NCI-H748 (cell line): ENCODE measurements at regions not wholly inside any gene's neighbourhood (a gene's known extent, or its start where the extent isn't known, plus 50 kb on each side); places are given as distances from the start of the nearest gene placed in this dataset.
A peak's percentile ranks its signal among the peaks of the same experiment; 100 is the strongest.

Source experiments
- DNase-seq: peaks from one replicate; lab custom pipeline; 2025; ENCODE audit not compliant: unreplicated experiment; lab: John Stamatoyannopoulos, UW

DNA sequence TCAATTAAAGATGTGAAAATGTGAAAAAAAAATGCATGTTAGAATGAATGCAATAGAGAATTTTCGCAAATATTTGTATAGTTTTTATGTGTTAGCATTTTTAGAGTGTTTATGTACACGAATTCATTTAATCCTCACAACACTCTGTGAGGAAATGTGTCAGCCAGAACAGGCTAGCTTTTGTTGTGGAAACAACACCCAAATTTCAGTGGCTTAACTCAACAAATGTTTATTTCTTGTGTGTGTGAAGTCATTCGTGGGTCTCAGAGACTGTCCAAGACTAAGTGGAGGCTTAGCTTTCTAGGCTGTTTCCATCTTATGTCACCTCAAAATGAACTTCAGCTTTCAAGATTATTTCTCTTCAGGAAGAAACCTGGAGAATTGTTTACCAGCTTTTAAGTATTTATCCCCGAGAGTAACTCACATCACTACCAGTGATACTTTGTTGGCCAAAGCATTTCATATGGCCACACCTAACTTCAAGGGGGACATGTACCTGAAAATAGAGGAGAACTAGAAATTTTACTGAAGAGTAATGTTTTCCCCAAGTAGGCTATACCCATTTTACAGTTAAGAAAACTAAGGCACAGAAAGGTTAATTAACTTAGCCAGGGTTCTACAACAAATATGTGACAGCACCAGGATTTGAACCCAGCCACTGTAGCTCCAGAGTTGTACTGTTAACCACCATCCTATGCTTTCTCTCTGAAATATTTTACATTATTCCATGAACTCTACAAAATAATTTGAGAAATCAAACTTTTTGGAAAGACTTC lies 306.1 kb downstream of the QKI start:
- no peak for DNase-seq

DNA sequence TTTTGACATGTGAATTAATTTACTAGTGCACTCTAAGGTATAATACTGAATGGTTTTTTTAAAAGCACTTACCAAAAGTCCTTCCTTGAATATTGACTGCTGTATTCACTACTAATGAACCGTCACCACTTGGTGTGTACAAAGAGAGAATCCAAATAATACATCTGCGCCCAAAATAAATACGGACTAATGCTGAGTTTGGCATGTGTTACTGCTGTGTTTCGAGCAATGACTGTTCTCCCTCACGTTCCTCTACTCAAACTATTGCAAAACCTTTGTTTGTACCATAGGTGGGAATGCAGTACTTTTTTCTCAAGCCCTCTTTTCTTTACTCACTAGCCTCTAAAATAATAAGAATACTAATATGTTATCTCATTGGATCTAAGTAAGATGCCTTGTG lies 305.5 kb downstream of the QKI start:
- DNase-seq, result peak; percentile 72

DNA sequence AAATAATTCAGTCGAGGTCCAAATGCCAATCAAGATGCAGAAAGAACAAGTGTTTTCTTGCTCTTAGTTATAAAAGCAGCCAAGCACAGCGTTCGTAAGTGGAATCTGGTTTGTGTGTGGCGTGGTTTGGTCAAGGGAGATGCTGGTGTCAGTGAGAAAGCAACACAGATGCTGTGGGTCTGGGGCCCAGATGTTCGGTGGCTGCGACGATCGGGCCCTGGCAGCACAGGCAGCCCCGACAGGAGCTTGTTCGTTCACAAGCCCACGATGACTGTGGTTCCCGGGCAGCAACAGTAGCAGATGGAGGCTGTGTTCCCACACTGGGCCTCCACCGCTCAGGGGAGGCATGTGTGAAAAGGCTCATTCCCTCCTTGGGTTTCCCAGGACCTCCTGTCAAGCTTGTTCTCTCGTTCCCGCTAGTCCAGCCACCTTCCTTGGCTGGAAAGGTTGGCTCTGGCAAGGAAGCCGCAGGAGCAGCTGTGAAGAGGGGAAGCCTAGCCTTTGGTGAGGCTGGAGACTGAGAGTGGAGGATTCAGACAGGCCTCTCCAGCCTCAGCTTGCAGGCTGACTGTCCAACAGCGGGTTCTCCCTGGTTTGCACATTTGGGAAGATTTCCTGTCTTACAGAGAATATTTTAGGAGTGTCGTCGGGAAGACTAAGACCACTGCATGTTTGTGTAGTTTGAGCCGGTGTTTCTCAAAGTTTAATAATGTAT lies 304.7 kb downstream of the QKI start:
- no peak for DNase-seq

DNA sequence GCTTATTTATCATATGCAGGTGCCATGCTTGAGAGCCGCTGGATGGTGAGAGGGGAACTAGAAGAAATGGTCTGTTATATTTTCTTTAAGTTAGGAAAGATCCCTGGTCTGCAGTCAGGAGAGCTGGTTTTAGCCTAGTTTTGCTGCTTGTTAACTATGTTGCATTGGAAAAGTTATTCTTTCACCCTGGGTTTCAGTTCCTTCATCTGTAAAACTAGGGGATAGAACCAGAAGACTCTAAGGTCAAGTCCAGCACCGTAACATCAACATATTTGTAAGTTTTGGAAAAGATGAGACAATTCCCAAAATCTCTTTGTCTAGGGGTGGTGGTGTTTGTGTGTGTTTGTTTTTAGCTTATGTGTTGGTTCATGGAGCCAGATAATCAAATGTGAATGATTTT lies 304.0 kb downstream of the QKI start:
- no peak for DNase-seq

DNA sequence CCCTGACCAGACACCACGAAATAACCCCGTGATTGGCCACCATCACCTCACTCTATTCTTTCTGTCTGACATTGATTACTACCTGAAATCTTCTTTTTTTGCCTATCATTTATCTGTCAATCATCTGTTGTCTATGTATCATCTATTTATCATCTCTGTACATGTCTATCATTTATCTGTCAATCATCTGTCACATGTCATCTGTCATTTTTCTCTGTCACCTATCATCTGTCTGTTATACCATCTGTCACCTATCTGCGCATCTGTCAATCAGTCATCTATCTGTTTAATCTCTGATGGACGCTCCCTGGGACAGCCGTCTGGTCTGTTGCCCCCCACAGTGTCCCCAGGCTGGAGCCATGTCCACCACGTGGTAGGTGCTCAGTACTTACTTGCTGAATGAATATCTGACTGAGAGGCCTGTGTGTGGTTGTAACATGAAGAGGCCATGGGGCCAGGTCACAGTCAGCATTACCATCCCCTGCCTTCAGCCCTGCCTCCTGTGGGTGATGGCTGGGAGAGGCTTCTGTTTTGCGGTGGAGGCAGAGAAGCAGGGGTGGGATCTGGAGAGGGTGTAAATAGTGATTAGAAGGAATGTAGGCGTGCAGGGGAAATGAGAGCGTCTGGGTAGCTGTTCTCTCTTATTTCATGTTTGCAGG lies 302.7 kb downstream of the QKI start:
- no peak for DNase-seq

DNA sequence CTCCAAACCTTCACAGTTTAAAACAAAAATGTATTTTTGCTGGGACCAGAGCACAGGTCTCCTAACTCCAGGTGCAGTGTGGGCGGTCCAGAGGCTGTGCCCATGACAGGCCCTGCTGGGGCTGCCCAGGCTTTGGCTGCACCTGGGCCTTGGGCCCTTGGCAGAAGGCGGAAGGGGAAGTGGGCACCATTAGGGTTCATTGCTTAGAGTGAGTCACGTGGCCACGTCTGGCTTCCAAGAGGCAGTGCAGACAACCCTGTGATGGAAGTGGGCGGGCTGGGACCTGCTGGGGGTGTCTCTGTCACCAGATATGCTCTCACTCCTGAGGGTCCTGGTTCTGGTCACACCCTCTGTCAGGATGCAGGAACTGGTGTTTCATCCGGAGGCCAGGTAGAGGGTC lies 302.2 kb downstream of the QKI start:
- no peak for DNase-seq

DNA sequence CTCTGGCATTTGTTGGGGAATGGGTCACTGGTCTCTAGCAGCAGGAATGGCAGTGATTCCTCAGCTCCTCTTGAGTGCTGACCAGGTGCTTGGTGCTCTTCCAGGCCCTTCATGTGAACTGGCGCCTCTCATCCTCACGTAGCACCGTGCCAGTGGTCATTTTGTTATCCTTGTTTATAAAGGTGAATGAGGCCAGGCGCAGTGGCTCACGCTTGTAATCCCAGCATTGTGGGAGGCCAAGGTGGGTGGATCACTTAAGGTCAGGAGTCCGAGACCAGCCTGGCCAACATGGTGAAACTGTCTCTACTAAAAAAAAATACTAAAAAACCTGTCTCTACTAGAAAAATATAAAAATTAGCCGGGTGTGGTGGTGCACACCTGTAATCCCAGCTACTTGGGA lies 301.3 kb downstream of the QKI start:
- no peak for DNase-seq

DNA sequence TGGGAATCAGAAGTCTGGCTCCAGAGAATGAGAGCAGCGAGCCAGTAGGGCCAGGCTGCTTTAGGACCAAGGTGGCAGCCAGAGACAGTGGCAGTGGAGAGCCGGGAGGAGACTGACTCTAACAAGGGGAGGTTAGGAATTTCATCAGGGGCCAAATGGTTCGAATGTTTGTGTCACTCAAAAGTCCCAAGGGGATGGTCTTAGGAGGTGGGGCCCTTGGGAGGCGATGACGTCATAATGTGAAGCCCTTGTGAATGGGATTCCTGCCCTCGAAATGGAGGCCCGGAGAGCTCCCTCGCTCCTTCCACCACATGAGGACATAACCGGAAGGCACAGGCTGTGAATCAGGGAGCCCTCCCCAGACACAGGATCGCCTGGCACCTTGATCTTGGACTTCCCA lies 299.7 kb downstream of the QKI start:
- DNase-seq, result no peak

DNA sequence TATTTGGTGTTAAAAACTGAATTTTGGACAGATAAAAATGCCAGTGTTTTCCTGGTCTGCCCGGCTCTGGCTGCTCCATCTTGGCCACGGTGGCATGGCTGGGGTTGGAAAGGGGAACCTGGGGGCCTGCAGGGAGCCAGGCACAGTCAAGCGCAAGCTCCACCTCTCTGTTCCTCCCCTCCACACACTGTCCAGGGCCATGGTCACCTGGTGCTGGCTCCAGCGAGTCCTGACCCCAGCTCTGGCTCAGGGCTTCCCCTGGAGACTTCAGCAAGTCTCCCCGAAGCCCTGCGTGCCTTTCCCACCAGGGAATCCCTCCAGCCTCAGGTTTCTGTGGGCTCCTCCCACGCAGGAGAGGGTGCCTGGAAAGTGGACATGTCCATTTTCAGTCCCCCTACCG lies 298.5 kb downstream of the QKI start:
- DNase-seq, result no peak

DNA sequence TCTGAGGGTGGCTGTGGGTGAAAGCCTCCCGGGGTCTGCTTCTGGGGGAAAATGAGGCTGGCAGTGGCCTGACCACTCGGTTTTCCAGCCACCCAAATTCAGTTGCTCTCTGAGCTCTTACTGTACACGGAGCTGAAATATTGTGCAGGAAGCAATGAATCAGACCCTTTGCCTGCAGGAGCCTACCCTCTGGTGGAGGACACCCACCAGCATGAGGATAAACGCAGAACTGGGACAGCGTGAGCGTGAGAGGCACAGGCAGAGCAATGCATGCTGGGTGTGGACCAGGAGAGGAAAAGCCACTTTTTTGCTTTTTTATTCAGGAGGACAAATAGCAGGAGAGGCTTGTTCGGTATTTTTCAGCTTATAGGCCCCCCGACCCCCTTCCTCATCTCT lies 298.0 kb downstream of the QKI start:
- no peak for DNase-seq

DNA sequence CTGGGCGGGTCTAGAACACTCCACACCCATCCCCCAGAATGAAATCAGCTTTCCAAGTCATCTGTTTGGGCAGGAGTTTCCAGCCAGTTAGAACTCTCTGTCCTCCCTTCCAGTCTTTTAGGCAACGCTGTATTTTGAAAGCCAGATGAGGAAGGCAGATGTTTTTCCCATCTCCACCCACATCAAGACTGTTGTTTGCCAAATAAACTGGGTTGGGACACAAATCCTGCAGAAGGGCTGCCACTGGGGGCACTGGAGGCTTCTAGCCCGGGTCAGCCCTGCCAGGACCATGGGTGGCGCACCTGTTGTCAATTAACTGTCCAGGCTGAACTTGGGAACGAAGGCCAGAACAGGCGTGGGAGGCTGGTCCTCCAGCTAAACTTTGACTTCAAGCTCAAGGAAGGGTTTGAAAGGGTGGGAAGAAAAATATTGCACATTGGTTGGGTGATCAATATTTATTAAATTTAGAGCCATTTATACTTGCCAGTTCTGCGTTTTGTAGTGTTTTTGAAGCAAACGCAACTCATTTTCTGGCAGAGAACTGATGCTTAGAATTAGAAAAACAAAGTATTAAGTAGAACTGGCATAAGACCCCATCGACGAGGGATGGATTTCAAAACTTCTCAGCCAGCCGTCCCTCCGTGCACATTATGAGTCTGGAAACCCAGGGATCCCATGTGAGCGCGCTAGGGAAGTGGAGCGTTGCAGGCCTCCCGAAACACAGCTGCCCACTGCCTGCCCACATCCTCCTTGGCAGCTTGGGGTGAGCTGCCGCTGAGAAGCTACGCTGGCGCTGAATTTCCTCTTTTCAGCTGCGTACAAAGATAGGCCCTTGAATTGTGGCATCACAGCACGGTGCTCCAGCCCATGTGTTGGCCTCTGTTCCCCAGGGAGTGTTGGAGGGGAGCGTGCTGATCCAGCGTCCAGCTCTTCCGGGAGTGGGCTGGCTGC lies 297.4 kb downstream of the QKI start:
- DNase-seq, result no peak

DNA sequence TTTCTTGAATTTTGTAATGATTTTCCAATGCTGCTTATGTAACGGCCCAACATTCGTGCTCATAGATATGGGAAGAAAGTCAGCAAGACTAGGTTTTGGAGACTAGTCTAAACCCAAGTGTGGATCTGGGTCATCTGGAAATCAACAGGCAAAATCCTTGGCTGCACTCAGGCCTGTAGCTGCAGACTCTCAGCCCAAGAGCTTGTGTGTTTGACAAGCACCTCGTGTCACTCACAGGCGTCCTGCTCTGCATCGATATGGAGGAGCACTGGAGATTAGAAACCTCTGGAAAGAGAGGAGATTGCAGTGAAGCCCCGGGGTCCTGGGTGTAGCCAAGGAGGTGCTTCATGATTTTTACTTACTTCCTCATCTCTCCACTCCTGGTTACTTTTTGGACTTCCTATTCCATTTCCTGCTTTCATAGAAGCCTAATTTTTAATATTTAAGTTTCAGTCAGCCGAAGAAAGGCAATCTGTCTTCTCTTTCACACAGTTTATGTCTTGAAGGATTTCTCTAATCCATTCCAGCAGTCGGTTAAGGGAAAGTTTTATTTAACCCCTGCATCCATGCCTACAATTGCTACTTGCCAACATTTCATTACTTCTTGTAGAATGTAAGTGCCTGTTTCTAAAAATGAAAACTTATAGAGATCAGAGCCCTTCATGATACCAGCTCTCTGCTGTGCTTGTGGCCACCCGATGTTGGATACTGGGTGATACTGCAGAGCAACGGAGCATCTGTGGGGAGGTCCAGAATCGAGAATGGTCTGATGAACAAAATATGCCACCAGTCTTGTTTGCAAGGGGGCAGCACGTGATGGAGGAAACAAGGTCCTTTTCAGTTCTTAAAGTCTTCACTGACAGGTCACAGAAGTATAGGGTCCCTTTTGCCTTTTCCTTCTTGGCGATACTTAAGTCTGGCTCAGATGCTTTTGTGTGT lies 296.3 kb downstream of the QKI start:
- no peak for DNase-seq

DNA sequence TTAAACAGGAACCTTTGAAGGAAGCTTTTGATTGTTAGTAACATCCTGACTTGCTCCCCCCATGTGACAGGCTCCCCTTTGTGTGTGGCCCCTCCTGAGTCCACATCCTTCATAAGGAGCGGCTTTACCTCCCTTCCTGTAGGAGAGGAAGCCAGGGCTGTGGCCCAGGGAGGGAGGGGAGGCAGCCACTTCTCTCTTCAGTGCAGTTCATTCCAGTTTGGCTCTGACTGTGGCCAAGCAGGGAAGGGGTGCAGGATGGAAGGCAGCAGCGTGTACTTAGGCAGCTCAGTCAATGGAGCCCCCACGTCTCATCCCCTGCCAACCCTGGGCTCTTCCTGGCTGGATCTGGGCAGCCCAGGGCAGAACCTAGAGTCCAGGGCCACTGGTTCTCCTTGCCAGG lies 295.2 kb downstream of the QKI start:
- no peak for DNase-seq

DNA sequence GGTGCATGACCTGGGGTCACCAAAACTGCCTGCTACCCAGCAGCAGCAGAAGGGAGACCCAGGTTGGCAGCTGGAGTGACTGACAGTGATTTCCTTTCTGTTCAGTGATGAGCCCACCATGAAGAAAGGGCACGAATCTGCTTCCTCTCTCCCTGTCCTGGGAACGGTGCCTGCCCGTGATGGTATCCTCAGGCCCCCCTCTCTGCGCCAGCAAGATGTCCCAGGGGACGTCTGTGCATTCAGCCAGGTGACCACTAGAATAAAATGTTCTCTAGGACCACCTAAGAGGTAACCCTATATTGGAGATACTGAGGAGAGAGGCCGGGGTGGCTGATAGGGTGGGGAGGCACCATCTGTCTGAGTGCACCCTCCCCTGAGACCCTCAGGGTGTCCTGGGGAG lies 294.7 kb downstream of the QKI start:
- DNase-seq, result no peak

DNA sequence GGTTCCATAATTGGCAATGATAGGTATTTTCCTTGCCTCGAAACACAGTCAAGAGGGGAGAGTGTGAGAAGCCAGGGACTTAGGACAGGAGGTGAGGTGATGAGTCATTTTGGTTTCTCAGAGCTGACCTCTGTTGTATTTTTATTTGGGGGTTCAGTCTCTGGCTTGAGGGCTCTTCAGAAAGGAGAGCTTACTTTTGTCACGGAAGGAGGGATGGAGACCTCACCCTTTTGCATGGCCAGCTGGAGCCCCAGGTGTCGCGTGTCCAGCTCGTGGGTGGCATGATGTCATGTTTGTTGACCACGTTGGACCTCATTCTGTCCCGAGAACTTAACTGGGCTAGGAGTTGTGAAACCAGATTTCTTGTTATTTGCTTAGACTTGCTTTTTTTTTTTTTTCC lies 293.9 kb downstream of the QKI start:
- no peak for DNase-seq

DNA sequence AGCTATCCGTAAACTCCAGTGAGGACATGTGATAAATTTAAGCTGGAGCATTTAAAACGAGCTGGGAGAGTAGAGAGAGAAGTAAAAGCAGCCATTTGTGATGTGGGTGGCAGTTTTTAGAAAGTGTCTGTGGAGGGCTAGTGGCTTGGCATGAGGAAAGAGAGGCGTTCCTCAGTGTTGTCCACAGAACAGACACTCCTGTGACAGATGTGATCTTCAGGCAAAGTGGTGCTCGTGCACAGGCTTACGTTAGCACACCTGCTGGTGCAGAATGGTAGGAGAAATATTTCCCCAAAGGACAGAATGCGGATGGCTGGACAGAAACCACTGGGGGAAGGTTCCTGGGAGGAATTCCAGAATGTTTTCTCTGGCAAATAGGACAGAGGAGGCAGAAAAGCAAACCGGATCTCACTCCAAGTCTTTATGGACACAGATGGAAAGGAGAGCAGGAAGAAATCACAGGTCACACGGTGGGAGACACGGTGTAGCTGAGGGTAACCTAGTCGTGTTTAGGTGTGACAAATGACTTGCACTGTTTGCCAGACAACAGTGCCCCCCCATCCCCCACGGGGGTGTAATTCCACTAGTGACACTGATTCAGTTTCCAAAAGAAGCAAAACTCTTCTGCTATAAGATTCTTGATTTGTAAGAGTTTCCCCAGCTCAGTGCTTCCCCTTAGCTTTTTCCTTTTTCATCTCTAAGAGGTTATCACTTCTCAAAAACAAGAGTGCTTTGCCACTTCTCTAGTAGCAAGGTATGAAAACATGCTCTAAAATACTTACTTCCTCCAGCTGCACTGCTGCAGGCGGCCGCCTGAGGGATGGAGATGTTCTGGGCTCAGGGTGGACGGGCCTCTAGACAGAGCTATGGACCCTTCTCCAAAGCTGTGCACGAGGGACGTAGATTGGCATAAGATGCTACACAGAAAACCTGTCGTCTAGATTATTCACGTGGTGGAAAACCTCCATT lies 293.2 kb downstream of the QKI start:
- no peak for DNase-seq

DNA sequence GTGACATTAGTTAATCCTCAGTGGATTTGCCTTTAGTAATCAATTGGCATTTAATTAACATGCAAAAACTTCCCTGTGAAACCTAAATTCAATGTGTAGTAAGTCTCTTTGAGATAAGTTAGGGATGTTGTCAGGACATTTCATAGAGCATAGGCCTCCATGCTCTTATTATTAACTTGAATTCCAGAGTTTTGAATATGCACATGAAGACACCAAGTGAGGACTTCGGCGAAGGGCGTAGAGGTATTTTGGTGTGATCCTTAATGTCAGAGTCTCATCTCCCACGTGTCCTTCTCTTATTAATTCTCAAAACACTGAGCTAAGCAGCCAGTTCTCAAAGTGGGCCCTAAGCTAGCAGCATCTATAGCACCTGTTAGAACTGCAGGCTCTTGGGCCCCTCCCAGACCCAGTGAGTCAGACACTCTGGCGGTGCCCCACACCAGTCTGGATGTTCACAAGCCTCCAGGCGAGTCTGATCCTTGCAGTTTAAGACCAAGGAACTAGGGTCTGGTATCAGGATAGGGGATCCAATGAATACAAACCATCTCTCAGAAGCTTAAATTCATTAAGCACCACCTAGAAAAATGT lies 292.1 kb downstream of the QKI start:
- DNase-seq, result no peak

DNA sequence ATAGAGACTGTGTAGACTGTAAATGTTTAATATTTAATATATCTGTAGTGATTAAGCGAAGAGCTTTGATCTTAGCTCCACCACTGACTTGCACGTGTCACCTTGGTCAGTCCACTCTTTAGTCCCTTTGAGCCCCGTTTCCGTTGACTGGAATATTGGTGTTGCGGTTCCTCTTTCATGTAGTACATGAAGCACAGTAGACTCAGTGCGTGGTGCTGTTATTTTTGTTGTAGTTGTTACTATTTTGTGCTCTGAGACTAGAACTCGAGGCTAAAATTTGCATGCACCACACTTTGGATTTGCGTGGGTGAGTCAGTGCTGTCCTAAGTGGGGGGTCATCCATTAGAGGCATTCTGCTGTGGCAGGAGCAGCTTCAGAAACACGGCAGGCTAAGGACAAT lies 291.4 kb downstream of the QKI start:
- no peak for DNase-seq

DNA sequence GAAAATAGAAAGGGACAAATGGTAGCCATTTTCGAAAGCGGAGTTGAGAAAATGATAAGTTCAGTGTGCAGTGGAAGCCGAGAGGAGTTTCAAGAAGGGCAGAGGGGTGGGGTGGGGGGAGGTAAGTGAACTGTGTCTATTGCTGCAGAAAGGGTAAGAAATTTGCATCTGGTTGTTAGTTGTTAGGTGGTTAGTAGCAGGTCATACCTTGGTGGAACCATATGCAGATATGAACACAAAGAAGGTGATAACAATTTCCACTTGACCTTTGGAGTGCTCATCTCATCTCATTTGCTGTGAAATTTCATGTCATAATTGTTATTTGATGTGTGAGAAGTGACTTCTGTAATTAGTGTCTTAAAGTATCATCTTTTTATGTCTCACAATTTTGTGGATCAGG lies 288.2 kb downstream of the QKI start:
- no peak for DNase-seq
